ENCODE measurements at regions not wholly inside any gene's neighbourhood (a gene's known extent, or its start where the extent isn't known, plus 50 kb on each side); places are given as distances from the start of the nearest gene placed in this dataset.
A peak's percentile ranks its signal among the peaks of the same experiment; 100 is the strongest.

DNA sequence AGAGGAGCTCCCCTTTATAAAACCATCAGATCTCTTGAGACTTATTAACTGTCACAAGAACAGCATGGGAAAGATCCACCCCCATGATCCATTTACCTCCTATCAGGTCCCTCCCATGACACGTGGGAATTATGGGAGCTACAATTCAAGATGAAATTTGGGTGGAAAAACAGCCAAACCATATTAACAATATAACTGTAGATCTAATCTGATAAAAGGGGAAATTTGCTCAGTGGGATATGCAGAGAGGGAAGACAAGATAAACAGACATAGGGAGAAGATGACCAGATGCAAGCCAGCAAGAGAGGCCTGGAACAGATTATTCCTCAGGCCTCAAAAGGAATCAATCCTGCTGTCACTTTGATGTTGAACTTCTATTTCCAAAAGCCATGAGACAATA lies 841.5 kb downstream of the LRRIQ3 start:
- ATAC-seq = no peak
- TF ChIP-seq PPARA (CRISPR knock-in tag; IDR thresholded peaks at IDR 0.05; ENCODE audit: borderline replicate concordance) (no peak), ZNF8 (CRISPR knock-in tag; IDR thresholded peaks at IDR 0.05) (no peak), ZNF70 (CRISPR knock-in tag; IDR thresholded peaks at IDR 0.05) (no peak), ZFP30 (CRISPR knock-in tag; IDR thresholded peaks at IDR 0.05) (0 out of 2 replicates have a peak, but pooled peaks have one; percentile 15), TCF4 (CRISPR knock-in tag; IDR thresholded peaks at IDR 0.05; ENCODE audit: borderline replicate concordance) (peak; percentile 33; the same call in 1 of the 2 replicates)

DNA sequence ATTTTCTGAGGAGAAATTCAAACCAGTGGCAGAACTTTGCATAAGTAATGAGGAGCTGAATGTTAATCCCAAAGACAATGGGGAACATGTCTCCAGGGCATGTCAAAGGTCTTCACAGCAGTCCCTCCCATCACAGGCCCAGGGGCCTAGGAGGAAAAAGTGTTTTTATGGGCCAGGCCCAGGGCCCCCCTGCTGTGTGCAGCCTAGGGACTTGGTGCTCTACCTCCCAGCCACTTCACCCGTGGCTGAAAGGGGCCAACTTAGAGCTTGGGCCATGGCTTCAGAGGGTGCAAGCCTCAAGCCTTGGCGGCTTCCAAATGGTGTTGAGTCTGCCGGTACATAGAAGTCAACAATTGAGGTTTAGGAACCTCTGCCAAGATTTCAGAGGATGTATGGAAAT lies 854.0 kb downstream of the LRRIQ3 start:
- no peak for ATAC-seq
- TF ChIP-seq, protein P1, sequence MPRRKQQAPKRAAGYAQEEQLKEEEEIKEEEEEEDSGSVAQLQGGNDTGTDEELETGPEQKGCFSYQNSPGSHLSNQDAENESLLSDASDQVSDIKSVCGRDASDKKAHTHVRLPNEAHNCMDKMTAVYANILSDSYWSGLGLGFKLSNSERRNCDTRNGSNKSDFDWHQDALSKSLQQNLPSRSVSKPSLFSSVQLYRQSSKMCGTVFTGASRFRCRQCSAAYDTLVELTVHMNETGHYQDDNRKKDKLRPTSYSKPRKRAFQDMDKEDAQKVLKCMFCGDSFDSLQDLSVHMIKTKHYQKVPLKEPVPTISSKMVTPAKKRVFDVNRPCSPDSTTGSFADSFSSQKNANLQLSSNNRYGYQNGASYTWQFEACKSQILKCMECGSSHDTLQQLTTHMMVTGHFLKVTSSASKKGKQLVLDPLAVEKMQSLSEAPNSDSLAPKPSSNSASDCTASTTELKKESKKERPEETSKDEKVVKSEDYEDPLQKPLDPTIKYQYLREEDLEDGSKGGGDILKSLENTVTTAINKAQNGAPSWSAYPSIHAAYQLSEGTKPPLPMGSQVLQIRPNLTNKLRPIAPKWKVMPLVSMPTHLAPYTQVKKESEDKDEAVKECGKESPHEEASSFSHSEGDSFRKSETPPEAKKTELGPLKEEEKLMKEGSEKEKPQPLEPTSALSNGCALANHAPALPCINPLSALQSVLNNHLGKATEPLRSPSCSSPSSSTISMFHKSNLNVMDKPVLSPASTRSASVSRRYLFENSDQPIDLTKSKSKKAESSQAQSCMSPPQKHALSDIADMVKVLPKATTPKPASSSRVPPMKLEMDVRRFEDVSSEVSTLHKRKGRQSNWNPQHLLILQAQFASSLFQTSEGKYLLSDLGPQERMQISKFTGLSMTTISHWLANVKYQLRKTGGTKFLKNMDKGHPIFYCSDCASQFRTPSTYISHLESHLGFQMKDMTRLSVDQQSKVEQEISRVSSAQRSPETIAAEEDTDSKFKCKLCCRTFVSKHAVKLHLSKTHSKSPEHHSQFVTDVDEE (CRISPR knock-in tag; IDR thresholded peaks at IDR 0.05) = no peak
- TF ChIP-seq ZFP3 (CRISPR knock-in tag; IDR thresholded peaks at IDR 0.05) = no peak
- TF ChIP-seq TOX (CRISPR knock-in tag; IDR thresholded peaks at IDR 0.05; ENCODE audit: borderline replicate concordance) = no peak
- no peak for TF ChIP-seq ISL1 (CRISPR knock-in tag; IDR thresholded peaks at IDR 0.05)
- no peak for TF ChIP-seq ARNTL (CRISPR knock-in tag; IDR thresholded peaks at IDR 0.05; ENCODE audit: borderline replicate concordance, low read depth)
- no peak for TF ChIP-seq RARB (CRISPR knock-in tag; IDR thresholded peaks at IDR 0.05)
- TF ChIP-seq CSDC2 (CRISPR knock-in tag; IDR thresholded peaks at IDR 0.05) = no peak

DNA sequence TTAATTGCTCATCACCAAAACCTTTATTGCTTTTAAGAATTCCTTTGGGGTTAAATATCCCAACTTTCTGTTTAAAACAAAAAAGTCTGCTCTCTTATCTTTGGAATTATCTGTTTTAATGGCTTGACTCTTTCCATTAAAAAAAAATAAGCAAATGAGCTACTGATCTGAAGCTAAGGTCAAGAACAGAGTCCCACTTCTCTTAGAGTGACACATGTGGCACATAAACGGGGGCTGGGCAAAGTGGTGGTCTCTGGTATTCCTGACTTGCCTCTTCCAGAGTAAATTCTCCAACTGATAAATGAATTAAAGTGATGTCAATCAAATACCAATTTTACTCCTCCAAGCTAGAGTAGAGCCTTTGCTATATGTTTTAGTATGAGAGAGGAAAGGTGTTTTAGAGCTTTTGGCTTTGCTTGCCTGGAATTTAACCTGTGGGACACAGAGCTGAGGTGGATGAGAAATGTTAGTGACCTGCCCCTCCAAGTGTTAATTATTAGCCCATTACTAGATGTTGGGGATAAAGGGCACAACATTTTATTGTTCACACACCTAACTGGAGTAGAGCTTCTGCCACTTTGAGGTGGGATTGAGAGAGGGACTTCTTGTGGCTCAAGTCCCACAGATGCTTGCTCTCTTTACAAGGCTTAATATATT lies 864.0 kb downstream of the LRRIQ3 start:
- TF ChIP-seq ZNF8 (CRISPR knock-in tag; IDR thresholded peaks at IDR 0.05) (no peak), ZC3H10 (CRISPR knock-in tag; IDR thresholded peaks at IDR 0.05) (no peak), SNAI2 (CRISPR knock-in tag; IDR thresholded peaks at IDR 0.05) (no peak), ZFP3 (CRISPR knock-in tag; IDR thresholded peaks at IDR 0.05) (no peak), ISL1 (CRISPR knock-in tag; IDR thresholded peaks at IDR 0.05) (no peak), GLIS3 (CRISPR knock-in tag; IDR thresholded peaks at IDR 0.05) (no peak), ARNTL (CRISPR knock-in tag; IDR thresholded peaks at IDR 0.05; ENCODE audit: borderline replicate concordance, low read depth) (no peak), OSR1 (CRISPR knock-in tag; IDR thresholded peaks at IDR 0.05) (no peak), RARB (CRISPR knock-in tag; IDR thresholded peaks at IDR 0.05) (no peak), ZFP30 (CRISPR knock-in tag; IDR thresholded peaks at IDR 0.05) (no peak), BACH2 (CRISPR knock-in tag; IDR thresholded peaks at IDR 0.05; ENCODE audit: borderline replicate concordance) (no peak)
- TF ChIP-seq, protein P2, sequence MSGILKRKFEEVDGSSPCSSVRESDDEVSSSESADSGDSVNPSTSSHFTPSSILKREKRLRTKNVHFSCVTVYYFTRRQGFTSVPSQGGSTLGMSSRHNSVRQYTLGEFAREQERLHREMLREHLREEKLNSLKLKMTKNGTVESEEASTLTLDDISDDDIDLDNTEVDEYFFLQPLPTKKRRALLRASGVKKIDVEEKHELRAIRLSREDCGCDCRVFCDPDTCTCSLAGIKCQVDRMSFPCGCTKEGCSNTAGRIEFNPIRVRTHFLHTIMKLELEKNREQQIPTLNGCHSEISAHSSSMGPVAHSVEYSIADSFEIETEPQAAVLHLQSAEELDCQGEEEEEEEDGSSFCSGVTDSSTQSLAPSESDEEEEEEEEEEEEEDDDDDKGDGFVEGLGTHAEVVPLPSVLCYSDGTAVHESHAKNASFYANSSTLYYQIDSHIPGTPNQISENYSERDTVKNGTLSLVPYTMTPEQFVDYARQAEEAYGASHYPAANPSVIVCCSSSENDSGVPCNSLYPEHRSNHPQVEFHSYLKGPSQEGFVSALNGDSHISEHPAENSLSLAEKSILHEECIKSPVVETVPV (CRISPR knock-in tag; IDR thresholded peaks at IDR 0.05) = no peak
- TF ChIP-seq, protein P1 (CRISPR knock-in tag; IDR thresholded peaks at IDR 0.05) = no peak
- TF ChIP-seq, protein P3, sequence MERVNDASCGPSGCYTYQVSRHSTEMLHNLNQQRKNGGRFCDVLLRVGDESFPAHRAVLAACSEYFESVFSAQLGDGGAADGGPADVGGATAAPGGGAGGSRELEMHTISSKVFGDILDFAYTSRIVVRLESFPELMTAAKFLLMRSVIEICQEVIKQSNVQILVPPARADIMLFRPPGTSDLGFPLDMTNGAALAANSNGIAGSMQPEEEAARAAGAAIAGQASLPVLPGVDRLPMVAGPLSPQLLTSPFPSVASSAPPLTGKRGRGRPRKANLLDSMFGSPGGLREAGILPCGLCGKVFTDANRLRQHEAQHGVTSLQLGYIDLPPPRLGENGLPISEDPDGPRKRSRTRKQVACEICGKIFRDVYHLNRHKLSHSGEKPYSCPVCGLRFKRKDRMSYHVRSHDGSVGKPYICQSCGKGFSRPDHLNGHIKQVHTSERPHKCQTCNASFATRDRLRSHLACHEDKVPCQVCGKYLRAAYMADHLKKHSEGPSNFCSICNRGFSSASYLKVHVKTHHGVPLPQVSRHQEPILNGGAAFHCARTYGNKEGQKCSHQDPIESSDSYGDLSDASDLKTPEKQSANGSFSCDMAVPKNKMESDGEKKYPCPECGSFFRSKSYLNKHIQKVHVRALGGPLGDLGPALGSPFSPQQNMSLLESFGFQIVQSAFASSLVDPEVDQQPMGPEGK (CRISPR knock-in tag; IDR thresholded peaks at IDR 0.05; ENCODE audit: borderline replicate concordance) = no peak
- no peak for ATAC-seq

DNA sequence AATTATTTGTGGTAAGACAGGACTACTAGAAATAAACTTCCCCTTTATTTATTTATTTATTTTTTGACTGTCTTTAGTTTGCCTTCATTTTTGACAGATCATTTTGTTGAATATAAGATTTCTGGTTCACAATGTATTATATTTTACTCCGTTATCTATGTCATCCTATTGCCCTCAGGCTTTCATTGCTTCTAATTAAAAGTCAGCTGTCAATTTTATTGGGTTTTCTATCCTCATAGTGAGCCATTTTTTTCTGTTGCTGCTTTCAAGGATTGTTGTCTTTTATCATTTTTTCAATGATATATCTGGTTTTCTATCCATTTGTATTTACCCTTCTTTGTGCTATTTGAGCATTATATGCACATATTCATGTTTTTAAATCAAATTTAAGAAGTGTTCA lies 866.2 kb downstream of the LRRIQ3 start:
- no peak for ATAC-seq
- TF ChIP-seq RARB (CRISPR knock-in tag; IDR thresholded peaks at IDR 0.05) (no peak), ZNF565 (CRISPR knock-in tag; conservative IDR thresholded peaks at IDR 0.05; ENCODE audit: low read depth) (no peak), GLIS3 (CRISPR knock-in tag; IDR thresholded peaks at IDR 0.05) (no peak), ZFP30 (CRISPR knock-in tag; IDR thresholded peaks at IDR 0.05) (no peak), ZNF70 (CRISPR knock-in tag; IDR thresholded peaks at IDR 0.05) (no peak), TCF4 (CRISPR knock-in tag; IDR thresholded peaks at IDR 0.05; ENCODE audit: borderline replicate concordance) (no peak), ZNF8 (CRISPR knock-in tag; IDR thresholded peaks at IDR 0.05) (no peak), ZC3H10 (CRISPR knock-in tag; IDR thresholded peaks at IDR 0.05) (no peak), OSR1 (CRISPR knock-in tag; IDR thresholded peaks at IDR 0.05) (no peak), BACH2 (CRISPR knock-in tag; IDR thresholded peaks at IDR 0.05; ENCODE audit: borderline replicate concordance) (no peak), CSDC2 (CRISPR knock-in tag; IDR thresholded peaks at IDR 0.05) (no peak), ESRRG (CRISPR knock-in tag; IDR thresholded peaks at IDR 0.05) (no peak)
- TF ChIP-seq, protein P4, sequence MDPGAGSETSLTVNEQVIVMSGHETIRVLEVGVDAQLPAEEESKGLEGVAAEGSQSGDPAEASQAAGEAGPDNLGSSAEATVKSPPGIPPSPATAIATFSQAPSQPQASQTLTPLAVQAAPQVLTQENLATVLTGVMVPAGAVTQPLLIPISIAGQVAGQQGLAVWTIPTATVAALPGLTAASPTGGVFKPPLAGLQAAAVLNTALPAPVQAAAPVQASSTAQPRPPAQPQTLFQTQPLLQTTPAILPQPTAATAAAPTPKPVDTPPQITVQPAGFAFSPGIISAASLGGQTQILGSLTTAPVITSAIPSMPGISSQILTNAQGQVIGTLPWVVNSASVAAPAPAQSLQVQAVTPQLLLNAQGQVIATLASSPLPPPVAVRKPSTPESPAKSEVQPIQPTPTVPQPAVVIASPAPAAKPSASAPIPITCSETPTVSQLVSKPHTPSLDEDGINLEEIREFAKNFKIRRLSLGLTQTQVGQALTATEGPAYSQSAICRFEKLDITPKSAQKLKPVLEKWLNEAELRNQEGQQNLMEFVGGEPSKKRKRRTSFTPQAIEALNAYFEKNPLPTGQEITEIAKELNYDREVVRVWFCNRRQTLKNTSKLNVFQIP (CRISPR knock-in tag; IDR thresholded peaks at IDR 0.05; ENCODE audit: borderline replicate concordance, low read depth) = no peak
- TF ChIP-seq, protein P3 (CRISPR knock-in tag; IDR thresholded peaks at IDR 0.05; ENCODE audit: borderline replicate concordance) = no peak
